ENCODE measurements at regions not wholly inside any gene's neighbourhood (a gene's known extent, or its start where the extent isn't known, plus 50 kb on each side); places are given as distances from the start of the nearest gene placed in this dataset.
A peak's percentile ranks its signal among the peaks of the same experiment; 100 is the strongest.

DNA sequence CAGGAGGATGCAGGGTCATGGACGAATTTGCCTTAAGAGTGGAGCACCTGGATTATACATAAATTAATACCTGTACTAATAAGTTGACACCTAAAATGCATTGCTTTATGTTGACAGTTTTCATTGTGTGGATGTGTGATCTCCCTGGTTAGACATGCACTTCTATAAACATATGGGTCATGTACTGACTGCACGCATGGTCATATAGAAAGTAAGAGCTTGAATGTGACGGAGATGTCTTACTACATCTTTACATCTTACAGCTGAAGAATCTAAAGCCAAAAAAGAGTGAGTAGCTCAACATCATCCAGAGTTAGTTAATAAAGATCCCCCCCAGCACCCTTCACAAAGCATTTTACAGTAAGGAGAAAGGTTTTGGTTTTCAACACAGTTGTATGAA lies 408.4 kb upstream of the JARID2 start:
- no peak for DNase-seq (ENCODE audit: low read depth)

DNA sequence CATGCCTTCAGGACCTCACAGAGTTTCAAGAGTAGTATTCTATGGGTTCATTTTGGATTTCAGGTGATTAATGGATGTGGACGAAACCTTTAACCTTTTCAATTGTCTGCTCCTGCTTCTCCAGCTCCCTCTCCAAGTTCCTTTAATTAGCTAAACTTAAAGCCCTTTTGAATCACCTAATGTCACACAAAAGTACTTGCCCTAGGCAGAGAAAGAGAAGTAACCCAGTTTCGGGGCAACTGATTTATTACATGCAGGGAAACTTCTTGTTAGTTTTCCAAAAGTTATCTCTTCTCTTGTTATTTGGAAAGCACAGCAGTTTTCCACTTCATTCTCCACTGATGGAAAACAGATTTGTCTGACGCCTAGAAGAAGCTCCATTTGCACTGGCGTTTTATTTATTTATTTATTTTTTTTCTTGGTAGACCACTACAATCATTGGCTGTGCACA lies 407.7 kb upstream of the JARID2 start:
- no peak for DNase-seq (ENCODE audit: low read depth)

DNA sequence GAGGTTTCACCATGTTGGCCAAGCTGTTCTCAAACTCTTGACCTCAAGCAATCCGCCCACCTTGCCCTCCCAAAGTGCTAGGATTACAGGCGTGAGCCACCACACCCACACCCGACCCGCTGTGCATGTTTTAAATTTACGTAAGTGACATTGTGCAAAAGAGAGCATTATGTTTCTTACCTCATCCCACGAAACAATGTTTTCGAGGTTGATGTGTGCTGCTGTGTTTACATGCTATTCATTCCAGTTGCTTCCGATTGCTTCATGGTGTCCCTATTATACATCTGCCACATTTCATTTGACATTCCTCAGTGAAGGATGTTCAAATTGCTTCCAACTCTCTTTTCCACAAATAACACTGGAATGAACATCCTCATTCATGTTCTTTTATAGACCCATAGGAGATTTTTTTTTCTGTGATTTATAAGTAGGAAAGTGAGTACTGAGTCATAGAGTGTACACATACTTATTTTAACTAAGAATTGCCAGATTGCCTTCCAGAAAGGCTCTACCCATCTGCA lies 403.9 kb upstream of the JARID2 start:
- DNase-seq (ENCODE audit: low read depth), result no peak

DNA sequence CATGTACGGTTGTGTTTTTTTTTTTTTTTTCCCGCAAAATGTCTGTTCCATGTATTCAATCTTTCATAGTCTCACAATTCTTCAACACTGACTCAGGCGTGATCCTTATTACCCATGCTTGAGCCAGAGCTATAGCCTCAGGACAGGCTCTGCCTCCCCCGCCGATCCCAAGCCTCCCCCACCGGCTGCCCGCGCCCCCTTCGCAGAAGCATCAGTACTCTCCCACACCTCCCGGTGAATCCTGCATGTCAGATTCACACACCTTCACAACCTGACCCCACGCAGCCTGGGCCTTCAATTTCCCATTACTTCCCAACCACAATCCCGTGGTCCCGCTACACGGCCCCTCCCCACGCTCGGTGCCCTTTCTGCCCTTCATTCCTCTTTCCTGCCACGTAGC lies 401.5 kb upstream of the JARID2 start:
- no peak for DNase-seq (ENCODE audit: low read depth)

DNA sequence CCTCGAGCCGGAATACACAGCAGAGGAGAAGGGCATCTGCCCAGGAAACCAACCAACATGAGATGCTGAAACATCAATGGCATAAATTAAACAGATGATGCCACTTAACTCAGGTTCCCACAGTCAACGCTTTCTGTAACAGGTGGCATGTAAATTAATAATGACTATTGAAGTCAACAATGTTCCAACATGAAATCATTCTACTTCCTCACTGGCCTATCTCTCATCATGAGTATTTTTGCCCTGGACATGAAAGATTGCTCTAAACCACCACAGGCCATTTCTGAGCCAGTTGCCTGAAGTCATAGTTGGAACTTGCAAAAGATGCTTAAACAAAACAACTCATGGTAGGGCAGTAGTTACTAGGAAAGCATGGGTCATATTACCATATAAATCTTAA lies 397.9 kb upstream of the JARID2 start:
- no peak for DNase-seq (ENCODE audit: low read depth)

DNA sequence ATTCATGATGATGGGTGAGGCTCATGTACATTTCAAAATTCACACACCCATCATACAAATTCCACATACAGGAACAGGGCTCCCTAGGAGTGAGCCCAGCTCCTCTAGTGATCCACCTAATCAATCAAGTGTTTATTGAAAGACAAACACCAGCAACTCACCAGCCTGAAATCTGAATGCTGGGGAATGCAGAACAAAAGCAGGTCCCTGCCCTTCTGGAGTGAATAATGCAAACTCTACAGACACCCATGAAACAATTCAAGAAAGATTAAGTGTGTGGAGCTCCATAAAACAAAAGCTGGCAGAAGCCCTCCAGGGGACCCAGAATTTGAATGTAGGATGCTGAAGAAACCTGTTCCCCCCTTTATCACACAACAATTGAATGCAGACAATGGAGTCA lies 396.7 kb upstream of the JARID2 start:
- DNase-seq (ENCODE audit: low read depth), result no peak

DNA sequence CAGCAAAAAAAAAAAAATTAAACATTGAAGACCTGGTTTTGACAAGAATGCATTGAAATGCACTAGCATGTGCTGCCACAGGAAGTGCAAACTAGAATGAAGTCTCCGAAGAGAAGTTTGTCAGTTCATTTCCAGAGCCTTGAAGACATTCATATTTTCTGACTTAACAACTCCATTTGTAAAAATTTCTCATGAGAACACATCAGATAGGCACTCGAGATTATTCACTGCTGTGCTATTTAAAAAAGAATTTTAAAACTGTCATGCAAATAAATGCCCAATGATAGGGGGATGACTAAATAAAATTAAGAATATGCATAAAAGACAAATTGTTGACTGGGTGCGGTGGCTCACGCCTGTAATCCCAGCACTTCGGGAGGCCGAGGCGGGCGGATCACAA lies 394.6 kb upstream of the JARID2 start:
- no peak for DNase-seq (ENCODE audit: low read depth)

DNA sequence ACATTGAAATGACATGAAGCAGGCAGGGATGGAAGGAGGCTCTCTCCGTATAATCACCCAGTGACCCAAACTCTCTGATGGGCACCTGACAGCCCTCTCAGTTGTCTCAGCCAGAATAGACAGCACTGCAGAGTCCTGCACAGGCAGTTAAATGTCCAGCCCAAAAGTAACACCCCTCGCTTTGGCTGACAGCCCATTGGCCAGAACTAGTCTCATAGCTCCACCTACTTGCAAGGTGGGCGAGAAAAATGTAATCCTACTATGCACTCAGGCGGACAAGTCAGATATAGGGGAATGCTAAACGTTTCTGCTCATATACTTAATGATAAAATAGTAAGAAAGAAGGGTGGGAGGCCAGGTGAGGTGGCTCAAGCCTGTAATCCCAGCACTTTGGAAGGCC lies 393.5 kb upstream of the JARID2 start:
- DNase-seq (ENCODE audit: low read depth), result no peak

DNA sequence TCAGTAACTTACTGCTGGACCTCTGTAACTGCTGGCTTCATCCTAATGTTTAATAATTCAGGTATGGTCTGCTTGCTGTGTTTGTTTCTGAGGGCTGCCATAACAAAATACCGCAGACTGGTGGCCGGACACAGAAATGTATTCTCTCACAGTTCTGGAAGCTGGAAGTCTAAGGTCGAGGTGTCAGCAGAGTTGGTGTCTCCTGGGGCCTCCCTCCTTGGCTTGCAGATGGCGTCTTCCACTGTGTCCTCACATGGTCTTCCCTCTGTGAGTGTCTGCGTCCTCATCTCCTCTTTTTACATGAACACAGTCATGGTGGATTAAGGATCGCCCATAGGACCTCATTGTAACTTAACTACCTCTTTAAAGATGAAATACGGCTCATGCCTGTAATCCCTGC lies 389.7 kb upstream of the JARID2 start:
- DNase-seq (ENCODE audit: low read depth), result no peak

DNA sequence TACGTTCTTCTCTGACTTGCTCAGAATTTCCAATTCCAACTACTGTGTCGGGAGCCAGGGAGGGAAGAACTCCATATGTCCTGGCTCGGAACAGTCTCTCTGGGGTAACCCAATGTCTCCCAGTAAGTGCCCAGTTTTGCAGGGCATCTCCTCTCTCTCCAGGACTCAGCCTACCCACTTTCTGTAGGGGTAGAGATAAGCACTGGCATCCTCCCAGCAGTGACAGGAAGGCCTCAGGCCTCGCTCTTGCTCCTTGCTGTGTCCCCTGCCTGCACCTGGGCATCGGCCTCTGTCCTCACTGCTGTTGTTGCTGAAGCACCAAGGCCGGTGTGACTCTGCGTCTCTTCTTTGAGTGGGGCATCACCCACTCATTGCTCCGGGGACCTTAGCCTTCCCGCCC lies 388.9 kb upstream of the JARID2 start:
- no peak for DNase-seq (ENCODE audit: low read depth)

DNA sequence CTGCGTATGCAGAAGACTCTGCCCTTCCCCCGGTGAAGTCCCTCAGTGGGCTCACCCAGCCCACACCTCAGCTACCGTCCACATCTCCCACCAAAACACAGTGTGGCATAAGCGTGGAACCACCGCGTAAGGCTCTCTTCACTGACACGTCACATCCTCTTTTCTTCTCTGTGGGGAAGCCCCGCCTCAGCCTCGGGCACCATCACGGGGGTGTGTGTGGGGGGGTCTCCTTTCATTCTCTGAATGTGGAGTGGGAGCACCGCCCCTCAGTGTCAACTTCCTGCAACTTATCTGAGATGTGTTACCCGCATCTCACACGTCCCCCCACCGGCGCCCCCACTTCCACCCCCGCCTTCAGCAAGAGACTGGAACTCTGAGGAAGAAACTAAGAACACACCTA lies 388.4 kb upstream of the JARID2 start:
- no peak for DNase-seq (ENCODE audit: low read depth)

DNA sequence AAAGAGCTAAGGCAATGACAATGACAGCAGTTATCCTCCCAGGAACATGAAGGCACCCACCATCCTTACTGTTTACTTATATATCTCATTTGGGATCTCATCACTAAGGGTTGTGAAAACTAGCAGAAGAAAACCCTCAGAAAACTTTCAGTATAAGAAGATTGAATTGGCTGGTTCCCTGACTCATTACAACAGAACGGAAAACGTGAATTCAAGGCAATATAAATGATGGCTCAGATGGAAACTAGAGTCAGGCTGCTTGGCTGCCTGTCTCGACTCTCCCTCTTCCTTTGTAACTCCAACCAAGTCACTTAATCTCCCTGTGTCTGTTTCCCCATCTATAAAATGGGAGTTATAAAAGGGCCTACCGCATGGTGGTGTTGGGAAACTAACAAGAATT lies 387.1 kb upstream of the JARID2 start:
- no peak for DNase-seq (ENCODE audit: low read depth)

DNA sequence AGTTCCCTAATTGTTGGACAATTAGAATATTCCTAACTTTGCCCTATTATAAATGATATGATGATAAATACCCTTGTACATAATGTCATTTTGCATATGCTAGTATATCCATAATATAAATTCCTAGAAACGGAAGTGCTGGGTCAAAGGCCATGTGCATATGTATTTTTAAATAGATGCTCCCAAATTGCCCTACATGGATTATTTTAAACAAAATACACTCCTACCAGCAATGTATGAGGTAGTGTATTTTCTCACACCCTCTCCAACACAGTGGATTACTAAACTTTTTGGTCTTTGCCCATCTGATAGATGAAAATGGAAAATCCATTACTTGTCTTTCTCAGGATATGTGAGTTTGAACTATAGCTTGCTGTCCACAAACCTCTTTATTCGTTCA lies 385.1 kb upstream of the JARID2 start:
- no peak for DNase-seq (ENCODE audit: low read depth)

DNA sequence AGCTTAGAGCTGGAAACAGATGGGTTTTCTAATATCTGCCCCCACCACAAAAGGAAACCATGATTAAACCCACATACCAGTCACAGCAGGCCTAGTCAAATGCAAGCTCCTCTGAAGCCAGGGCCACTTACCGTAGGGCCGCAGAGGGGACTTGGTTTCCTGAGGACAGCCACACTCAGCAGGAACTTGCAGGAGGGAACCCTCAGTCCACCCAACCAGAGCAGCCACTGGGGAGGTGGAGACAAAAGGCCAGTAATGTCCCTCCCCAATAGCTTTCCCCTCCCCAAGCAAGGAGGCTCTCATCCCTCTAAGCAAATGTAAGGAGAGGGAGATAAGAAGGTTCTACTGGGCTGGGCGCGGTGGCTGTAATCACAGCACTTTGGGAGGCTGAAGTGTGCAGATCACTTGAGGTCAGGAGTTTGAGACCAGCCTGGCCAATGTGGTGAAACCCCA lies 384.4 kb upstream of the JARID2 start:
- peak; percentile 60 for DNase-seq (ENCODE audit: low read depth)

DNA sequence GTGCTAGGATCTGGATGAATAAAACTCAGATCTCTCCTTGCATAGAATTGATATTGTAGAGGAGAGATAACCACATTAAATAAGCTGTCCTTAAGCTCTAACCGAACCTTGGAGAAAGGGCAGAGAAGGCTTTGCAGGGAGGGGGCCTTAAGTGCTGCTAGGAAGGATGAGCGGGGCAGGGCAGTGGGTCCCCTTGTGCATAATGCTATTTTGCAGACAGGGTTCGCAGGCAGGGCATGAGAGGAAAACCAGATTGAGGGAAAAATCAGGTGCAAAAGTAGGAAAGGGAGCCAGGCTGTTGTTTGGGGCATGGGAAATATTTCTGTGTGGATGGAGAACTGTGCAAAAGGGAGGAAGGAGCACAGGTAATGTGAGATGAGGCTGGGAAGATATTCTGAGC lies 383.0 kb upstream of the JARID2 start:
- DNase-seq (ENCODE audit: low read depth), result no peak

DNA sequence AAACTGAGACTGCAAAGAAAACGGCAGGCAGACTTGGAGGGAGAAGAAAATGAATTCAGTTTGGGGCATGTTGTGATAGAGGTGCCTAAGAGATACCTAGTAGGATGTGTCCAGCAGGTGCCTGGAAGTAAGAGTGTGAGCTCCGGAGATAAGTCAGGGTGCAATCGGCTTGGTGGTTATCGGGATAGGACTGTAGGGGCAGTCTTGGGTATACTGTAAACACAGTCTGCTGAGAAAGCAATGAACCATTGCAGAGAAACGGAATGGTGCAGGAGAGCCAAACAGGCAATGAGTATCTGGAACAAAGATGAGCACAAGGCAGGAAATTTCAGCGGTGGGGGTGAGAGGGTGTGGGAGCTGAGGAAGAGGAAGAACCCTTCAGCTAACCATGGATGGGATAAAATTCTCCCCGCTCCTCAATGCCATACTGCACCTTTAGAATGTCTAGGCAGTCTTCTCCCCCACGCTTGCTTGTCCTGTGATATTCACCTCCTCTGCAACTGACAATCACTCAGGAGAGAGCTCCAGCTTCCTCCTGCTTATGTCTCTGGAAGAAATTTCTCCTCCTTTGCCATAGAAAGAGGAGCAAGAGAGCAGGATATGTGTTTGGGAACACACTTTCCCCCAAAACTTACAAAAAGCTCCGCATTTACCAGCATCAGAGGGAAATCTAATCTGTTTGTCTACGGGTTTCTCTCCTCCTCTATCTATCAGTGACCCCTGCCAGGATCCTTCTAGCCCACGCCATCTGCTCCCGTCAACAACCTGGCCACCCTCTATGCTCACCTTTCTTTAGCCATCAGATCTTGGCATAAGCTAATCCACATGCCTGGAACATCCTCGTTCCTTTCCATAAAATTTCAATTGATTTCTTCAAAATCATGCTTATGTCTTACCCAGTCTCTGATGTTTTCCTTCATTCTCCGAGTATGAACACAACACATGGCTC lies 381.7 kb upstream of the JARID2 start:
- DNase-seq (ENCODE audit: low read depth), result no peak

DNA sequence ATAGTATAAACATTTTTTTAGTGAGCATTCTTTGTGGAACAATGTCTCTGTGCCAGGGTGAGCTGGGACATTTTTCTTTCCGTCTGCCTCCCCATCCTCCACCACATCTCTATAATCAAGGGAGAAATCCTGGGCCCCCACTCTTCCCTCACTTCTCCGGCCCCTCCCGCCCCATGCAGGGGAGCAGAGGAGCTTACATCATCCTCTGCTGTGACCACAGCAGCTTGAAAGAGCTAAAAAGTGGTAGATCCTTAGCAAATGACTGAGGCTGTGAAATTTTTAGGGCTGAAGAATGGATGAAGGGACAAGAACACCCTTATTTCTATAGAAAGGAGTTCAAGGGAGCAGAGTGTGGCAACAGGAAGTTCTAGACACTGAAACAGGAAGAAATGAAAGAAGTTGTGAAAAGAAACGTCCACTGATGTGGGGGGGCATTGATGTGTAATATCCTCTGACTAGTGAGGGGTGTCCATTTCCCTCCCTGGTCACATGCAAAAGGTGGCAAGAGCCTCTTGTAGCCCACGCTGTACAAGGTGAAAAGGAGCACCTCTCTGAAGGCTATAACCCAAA lies 380.3 kb upstream of the JARID2 start:
- DNase-seq (ENCODE audit: low read depth), result no peak

DNA sequence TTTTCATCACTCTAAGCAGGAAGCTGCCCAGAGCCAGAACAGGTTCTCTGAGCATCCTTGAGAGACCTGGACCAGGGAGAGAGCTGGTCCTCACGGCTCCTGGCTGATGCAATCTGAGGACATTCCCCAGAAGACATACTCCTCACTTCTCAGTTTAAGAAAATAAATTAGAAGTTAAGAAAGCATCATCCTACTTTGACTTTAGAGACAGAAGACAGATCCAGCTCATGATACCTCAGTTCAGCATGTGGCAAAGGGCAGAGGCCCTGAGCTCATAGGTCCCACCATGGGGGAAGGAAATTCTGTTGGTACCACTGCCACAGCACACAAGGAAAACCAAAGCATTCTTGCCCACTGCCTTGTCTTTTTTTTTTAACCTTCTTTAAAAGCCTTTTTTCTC lies 378.1 kb upstream of the JARID2 start:
- DNase-seq (ENCODE audit: low read depth), result no peak

DNA sequence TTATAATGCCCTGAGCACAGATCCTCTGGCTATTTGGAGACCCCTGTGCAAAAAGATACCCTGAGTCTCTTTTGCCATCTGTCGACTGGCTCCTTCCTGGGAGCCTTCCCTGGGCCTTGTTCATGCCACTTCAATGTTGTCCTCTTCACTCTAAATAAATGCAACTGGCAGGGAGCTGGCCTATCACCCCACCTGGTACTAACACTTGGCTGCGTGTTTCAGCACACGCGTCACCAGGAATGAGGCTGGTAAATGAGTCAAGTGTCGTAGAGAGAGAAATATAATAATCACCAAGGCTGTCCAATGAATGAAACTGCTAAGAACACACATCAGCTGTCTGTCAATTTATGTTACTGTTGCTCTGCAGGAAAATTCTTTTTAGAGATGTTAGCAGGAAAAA lies 374.6 kb upstream of the JARID2 start:
- no peak for DNase-seq (ENCODE audit: low read depth)

DNA sequence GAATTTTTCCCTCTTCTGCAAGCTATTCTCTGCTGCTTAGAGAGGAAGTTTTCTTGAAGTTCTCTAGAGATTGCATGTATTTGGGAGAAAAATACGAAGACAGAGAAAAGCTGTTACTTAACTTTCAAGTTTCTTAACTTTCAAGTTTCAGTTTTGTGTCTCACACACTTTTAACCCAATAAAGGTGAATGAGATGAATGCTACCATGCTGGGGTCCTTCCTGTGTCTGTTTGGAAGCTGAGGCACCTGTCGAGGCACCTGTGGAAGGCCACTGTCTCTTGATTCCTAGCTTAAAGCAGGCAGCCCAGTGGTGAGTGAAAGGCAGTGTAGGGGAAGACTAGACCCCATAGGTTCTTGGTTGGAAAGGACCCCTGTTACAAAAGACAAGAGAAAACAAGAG lies 372.8 kb upstream of the JARID2 start:
- DNase-seq (ENCODE audit: low read depth), result no peak

DNA sequence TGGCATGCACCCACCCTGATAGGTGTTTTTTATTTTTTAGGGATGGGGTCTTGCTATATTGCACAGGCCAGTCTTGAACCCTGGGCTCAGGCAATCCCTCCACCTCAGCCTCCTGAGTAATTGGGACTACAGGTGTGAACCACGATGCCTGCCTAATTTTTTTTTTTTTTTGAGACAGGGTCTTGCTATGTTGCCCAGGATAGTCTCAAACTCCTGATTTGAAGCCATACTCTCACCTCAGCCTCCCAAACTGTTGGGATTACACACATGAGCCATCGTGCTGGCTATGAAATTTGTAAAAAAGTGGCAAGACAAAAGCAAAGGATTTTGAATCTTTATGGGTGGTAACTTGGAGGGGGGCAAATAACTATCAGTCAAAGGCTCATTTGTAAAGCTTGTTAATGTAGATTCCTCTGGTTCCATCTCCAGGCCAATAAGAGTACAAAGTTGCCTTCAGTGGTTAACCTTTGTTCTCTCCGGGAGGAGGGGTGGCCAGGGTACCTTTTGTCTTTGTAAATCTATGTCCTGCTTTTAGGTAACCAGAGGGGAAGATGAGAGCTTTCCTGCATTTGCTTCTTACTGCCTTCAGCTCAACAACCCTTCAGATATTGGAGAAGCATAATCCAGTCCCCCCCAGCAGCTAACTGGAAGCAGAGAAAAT lies 372.0 kb upstream of the JARID2 start:
- DNase-seq (ENCODE audit: low read depth), result no peak

DNA sequence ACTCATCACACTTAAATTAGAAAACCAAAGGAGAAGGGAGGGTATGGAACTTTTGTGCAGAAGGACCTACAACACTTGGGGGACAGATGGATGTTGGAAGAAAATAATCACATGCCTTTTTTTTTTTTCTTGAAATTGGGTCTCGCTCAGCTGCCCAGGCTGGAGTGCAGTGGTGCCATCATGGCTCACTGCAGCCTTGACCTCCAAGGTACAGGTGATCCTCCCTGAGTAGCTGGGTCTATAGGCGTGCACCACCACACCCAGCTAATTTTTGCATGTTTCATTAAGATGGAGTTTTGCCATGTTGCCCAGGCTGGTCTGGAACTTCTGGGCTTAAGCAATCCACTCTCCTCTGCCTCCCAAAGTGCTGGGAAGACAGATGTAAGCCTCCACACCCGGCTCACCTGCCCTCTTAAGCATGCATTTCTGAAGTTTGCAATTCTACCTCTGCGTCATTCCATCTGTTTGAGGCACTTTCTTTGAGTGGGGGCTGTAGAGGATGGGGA lies 370.8 kb upstream of the JARID2 start:
- no peak for DNase-seq (ENCODE audit: low read depth)
